ENCODE measurements at regions not wholly inside any gene's neighbourhood (a gene's known extent, or its start where the extent isn't known, plus 50 kb on each side); places are given as distances from the start of the nearest gene placed in this dataset.

GRCh38 chr12:115209230-115209629 is 525.3 kb upstream of the TBX3 start:
- TF ChIP-seq CTCF (conservative IDR thresholded peaks at IDR 0.05 in 1 of 2, IDR thresholded peaks at IDR 0.05 in 1 of 2; ENCODE audit: low read depth in 1 of 2, low read length in 2 of 2), result no peak
- TF ChIP-seq EZH2 (IDR thresholded peaks at IDR 0.05; ENCODE audit: low read length, missing control alignments), result no peak

Data from fibroblast of lung (primary cell).